ENCODE measurements at regions not wholly inside any gene's neighbourhood (a gene's known extent, or its start where the extent isn't known, plus 50 kb on each side); places are given as distances from the start of the nearest gene placed in this dataset.

DNA sequence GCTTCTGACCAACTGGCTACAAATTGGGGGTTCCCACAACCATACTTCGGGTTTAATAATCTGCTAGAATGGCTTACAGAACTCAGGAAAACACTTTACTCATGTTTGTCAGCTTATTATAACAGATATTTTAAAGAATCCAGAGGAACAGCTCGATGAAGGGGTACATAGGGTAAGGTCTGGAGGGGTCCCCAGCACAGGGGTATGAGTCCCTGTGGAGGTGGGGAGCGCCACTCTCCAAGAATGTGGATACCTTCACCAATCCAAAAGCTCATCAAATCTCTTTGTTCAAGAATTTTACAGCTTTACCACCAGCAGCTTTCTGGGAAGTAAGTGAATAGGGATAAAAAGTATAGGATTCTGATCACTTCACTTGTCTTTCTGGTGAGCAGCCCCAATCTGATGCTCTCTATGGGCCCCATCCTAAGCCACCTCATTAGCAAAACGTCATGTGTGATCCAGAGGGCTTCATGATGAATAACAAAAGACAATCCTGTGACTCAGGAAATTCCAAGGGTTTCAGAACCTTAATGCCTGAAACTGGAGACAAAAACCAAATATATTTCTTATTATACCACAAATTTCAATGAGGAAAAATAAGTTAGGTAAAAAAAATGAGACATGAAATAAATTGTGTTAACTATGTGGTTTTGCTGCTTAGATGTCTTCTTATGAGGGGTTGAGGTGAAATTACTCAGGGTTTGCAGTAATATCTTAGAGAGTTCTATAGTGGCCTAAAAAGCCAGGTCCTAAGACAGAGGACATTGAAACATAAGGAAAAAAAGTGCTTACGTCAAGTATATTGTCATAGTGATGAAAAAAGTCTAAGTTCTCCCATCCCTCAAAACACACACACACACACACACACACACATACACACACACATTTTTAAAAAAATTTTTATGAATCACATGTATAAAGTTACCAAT lies 290.5 kb downstream of the ANXA1 start:
- TF ChIP-seq, protein P1, sequence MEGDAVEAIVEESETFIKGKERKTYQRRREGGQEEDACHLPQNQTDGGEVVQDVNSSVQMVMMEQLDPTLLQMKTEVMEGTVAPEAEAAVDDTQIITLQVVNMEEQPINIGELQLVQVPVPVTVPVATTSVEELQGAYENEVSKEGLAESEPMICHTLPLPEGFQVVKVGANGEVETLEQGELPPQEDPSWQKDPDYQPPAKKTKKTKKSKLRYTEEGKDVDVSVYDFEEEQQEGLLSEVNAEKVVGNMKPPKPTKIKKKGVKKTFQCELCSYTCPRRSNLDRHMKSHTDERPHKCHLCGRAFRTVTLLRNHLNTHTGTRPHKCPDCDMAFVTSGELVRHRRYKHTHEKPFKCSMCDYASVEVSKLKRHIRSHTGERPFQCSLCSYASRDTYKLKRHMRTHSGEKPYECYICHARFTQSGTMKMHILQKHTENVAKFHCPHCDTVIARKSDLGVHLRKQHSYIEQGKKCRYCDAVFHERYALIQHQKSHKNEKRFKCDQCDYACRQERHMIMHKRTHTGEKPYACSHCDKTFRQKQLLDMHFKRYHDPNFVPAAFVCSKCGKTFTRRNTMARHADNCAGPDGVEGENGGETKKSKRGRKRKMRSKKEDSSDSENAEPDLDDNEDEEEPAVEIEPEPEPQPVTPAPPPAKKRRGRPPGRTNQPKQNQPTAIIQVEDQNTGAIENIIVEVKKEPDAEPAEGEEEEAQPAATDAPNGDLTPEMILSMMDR (IDR thresholded peaks at IDR 0.05; ENCODE audit: low read length): no peak
- TF ChIP-seq EZH2 (IDR thresholded peaks at IDR 0.05; ENCODE audit: borderline replicate concordance, low read length): no peak
